Stomach (tissue), 8 donors: ENCODE measurements at regions not wholly inside any gene's neighbourhood (a gene's known extent, or its start where the extent isn't known, plus 50 kb on each side); places are given as distances from the start of the nearest gene placed in this dataset.

Experiments
- DNase-seq, 2 donors: peaks; one replicate each; pipeline versions ENCODE4 v3.0.0 to v3.0.0-alpha.2; 2013 to 2019
- H3K27ac ChIP-seq, 5 donors: fragments of 200-600 bp in 4 of 5; sonication (generic) in 4 of 5; one replicate each; pipeline ENCODE4 v1.5.1; 2013 to 2019; ENCODE audit warnings: mild to moderate bottlenecking in 1 of 5, moderate library complexity in 1 of 5
- H3K27me3 ChIP-seq, 3 donors: fragments of 200-600 bp; sonication (generic); one replicate each; pipeline ENCODE4 v1.5.1; 2017 to 2019; ENCODE audit warnings: mixed run types in 1 of 3
- H3K36me3 ChIP-seq, 4 donors: fragments of 200-600 bp; sonication (generic); 1 replicate in 3 of 4; 2 replicates in 1 of 4; pipeline ENCODE4 v1.5.1; 2016 to 2019
- H3K4me1 ChIP-seq, 4 donors: fragments of 200-600 bp; sonication (generic); one replicate each; pipeline ENCODE4 v1.5.1; 2016 to 2019
- H3K4me3 ChIP-seq, 4 donors: fragments of 200-600 bp; sonication (generic) in 3 of 4; one replicate each; pipeline ENCODE4 v1.5.1; 2016 to 2019; ENCODE audit warnings: mild to moderate bottlenecking in 1 of 4
- H3K9me3 ChIP-seq, 4 donors: fragments of 200-600 bp; sonication (generic); one replicate each; pipeline ENCODE4 v1.5.1; 2016 to 2019
- CTCF ChIP-seq, 7 experiments: fragments of 450-650 bp in 4 of 7; fragments of 200-600 bp in 3 of 7; sonication (generic) in 3 of 7; IDR thresholded peaks; one replicate each; pipeline ENCODE4 v1.5.1; 2016 to 2019; ENCODE audit warnings: antibody characterized with exemption in 7 of 7, control low read depth in 2 of 7, mild to moderate bottlenecking in 1 of 7
- EP300 ChIP-seq: sonication (generic); formaldehyde crosslinking; IDR thresholded peaks from one replicate; pipeline ENCODE4 v1.6.1; 2017; ENCODE audit warnings: antibody characterized with exemption
- POLR2A ChIP-seq, 4 donors: fragments of 450-650 bp; IDR thresholded peaks; one replicate each; pipeline ENCODE4 v1.6.1; 2016; ENCODE audit warnings: antibody characterized with exemption in 4 of 4, control low read depth in 2 of 4, mild to moderate bottlenecking in 1 of 4, moderate library complexity in 1 of 4
- POLR2AphosphoS5 ChIP-seq, 3 donors: sonication (generic); formaldehyde crosslinking; IDR thresholded peaks; one replicate each; pipeline ENCODE4 v1.6.1; 2016; ENCODE audit warnings: antibody characterized with exemption in 3 of 3
- WGBS, 5 donors: extraction: QIAGEN DNeasy Blood & Tissue Kit in 3 of 5; methylation state at CpG; one replicate each; pipeline versions ENCODE4 v1.1.5 to v1.1.7; 2013 to 2018; 5-methylcytosine and 5-hydroxymethylcytosine counted together
- intact Hi-C: fragments of 100-400 bp; cut with DNase I; formaldehyde crosslinking; loops from one replicate; pipeline ENCODE4 v1.15.1; 2023; ENCODE audit warnings: low total_unique reads
- donor health status: healthy with polysubstance abuse.
- donor health status: Bipolar disorder and iron deficiency.
- donor health status: healthy.

GRCh38 chr4:141849367-141849766 is 213.0 kb downstream of the IL15 start:
- DNase-seq = no peak
- Histone ChIP-seq H3K27ac (no peak overlapping the region), H3K27me3 (no peaks in the 10 kb centered on the region), H3K4me3 (no peak overlapping the region), H3K36me3 (no peaks in the 10 kb centered on the region), H3K4me1 (no peaks in the 10 kb centered on the region), H3K9me3 (no peaks in the 10 kb centered on the region)
- 37 to 56% (median 44%) methylated on average over 1 of the region's 1 CpG for WGBS, 5 donors
- intact Hi-C loops = no loop called here
- TF ChIP-seq EP300 = no peak
- TF ChIP-seq CTCF (IDR thresholded peaks at IDR 0.05) = no peak
- no peak for TF ChIP-seq POLR2A (IDR thresholded peaks at IDR 0.05)
- TF ChIP-seq POLR2AphosphoS5 (IDR thresholded peaks at IDR 0.05) = no peak

GRCh38 chr4:141849778-141850177 is 213.4 kb downstream of the IL15 start:
- DNase-seq = no peak
- WGBS, 5 donors = 27 to 56% (median 40%) methylated on average over 1 of the region's 1 CpG
- H3K27me3 ChIP-seq = no peaks in the 10 kb centered on the region
- H3K9me3 ChIP-seq = peaks cover 0 to under 1% (median 0%) of the 10 kb centered on the region in 4 donors
- no peak overlapping the region for H3K27ac ChIP-seq
- TF ChIP-seq POLR2A (IDR thresholded peaks at IDR 0.05) (no peak), POLR2AphosphoS5 (IDR thresholded peaks at IDR 0.05) (no peak), EP300 (no peak), CTCF (IDR thresholded peaks at IDR 0.05) (no peak)
- no peak overlapping the region for H3K4me3 ChIP-seq
- H3K4me1 ChIP-seq = no peaks in the 10 kb centered on the region
- intact Hi-C loops = no loop called here
- no peaks in the 10 kb centered on the region for H3K36me3 ChIP-seq

- 65 to 85% (median 70%) methylated on average over 2 of the region's 2 CpGs for WGBS, 5 donors
- Histone ChIP-seq H3K36me3 (no peaks in the 10 kb centered on the region), H3K4me3 (no peak overlapping the region), H3K4me1 (no peaks in the 10 kb centered on the region), H3K27ac (no peak overlapping the region), H3K27me3 (no peaks in the 10 kb centered on the region), H3K9me3 (peaks cover 0 to 15% (median 10%) of the 10 kb centered on the region in 4 donors)
- intact Hi-C loops = no loop called here
- DNase-seq = no peak
- TF ChIP-seq POLR2AphosphoS5 (IDR thresholded peaks at IDR 0.05) (no peak), POLR2A (IDR thresholded peaks at IDR 0.05) (no peak), CTCF (IDR thresholded peaks at IDR 0.05) (no peak), EP300 (no peak)
Measured at GRCh38 chr4:141851246-141851891, 215.0 kb downstream of the IL15 start.

- 56 to 74% (median 64%) methylated on average over 12 of the region's 12 CpGs for WGBS, 5 donors
- Histone ChIP-seq H3K27me3 (no peaks in the 10 kb centered on the region), H3K27ac (no peak overlapping the region), H3K4me3 (no peak overlapping the region), H3K4me1 (no peaks in the 10 kb centered on the region), H3K9me3 (peaks cover 0 to 15% (median 10%) of the 10 kb centered on the region in 4 donors), H3K36me3 (no peaks in the 10 kb centered on the region)
- intact Hi-C loops = no loop called here
- TF ChIP-seq CTCF (IDR thresholded peaks at IDR 0.05) = no peak
- peak in 1 of 2 donors; percentile 58 for DNase-seq
Measured at GRCh38 chr4:141853091-141853764, 216.8 kb downstream of the IL15 start.
